GM12875 (cell line): ENCODE measurements at regions not wholly inside any gene's neighbourhood (a gene's known extent, or its start where the extent isn't known, plus 50 kb on each side); places are given as distances from the start of the nearest gene placed in this dataset.

ENCODE experiments used
- H3K4me3 ChIP-seq: one replicate; pipeline ENCODE4 v1.5.1; 2011; ENCODE audit warnings: low read depth, low read length, control low read depth
- CTCF ChIP-seq: IDR thresholded peaks from 2 replicates; pipeline ENCODE4 v1.5.1; 2011; ENCODE audit warnings: low read depth, mild to moderate bottlenecking, control low read depth, inconsistent platforms, low read length, moderate library complexity, borderline replicate concordance; ENCODE audit not compliant: insufficient read depth

- TF ChIP-seq CTCF, result no peak
- H3K4me3 ChIP-seq, result no peak overlapping the region
Measured at GRCh38 chr14:29419736-29420135, 507.9 kb downstream of the PRKD1 start.

- no peak for TF ChIP-seq CTCF
- H3K4me3 ChIP-seq, result no peak overlapping the region
Measured at GRCh38 chr14:29421156-29421728, 506.4 kb downstream of the PRKD1 start.

GRCh38 chr14:29425705-29426482 lies 501.8 kb downstream of the PRKD1 start:
- no peak overlapping the region for H3K4me3 ChIP-seq
- TF ChIP-seq CTCF, result no peak

- no peak overlapping the region for H3K4me3 ChIP-seq
- TF ChIP-seq CTCF, result no peak
Measured at GRCh38 chr14:29442696-29443095, 485.0 kb downstream of the PRKD1 start.

GRCh38 chr14:29444216-29444615 lies 483.4 kb downstream of the PRKD1 start:
- H3K4me3 ChIP-seq, result no peak overlapping the region
- TF ChIP-seq CTCF, result no peak

- H3K4me3 ChIP-seq, result no peak overlapping the region
- no peak for TF ChIP-seq CTCF
Measured at GRCh38 chr14:29444805-29445204, 482.8 kb downstream of the PRKD1 start.

- H3K4me3 ChIP-seq, result no peak overlapping the region
- no peak for TF ChIP-seq CTCF
Measured at GRCh38 chr14:29446971-29447370, 480.7 kb downstream of the PRKD1 start.
